Neuron (in vitro differentiated cells): ENCODE measurements at regions not wholly inside any gene's neighbourhood (a gene's known extent, or its start where the extent isn't known, plus 50 kb on each side); places are given as distances from the start of the nearest gene placed in this dataset.
"Not testable (repeated sequence)": the region's sequence is repeated elsewhere in the genome, so short reads cannot be mapped to it uniquely, and the experiment has no call there.

Experiments used
- H2AFZ ChIP-seq: one replicate; pipeline ENCODE4 v1.6.1; 2013; ENCODE audit warnings: low read depth, mild to moderate bottlenecking, inconsistent platforms, low read length, moderate library complexity
- H3K27me3 ChIP-seq: one replicate; pipeline ENCODE4 v1.6.1; 2013; ENCODE audit warnings: low read length; ENCODE audit not compliant: insufficient read depth
- H3K36me3 ChIP-seq: one replicate; pipeline ENCODE4 v1.6.1; 2013; ENCODE audit warnings: low read length; ENCODE audit not compliant: insufficient read depth
- H3K4me1 ChIP-seq: one replicate; pipeline ENCODE4 v1.6.1; 2013; ENCODE audit warnings: low read length; ENCODE audit not compliant: insufficient read depth
- H3K4me3 ChIP-seq: 2 replicates; pipeline ENCODE4 v1.5.1; 2013; ENCODE audit warnings: mild to moderate bottlenecking, low read length, moderate library complexity
- H3K9me3 ChIP-seq: one replicate; pipeline ENCODE4 v1.6.1; 2013; ENCODE audit warnings: low read length

- Histone ChIP-seq H3K9me3 (no peaks in the 10 kb centered on the region), H3K4me3 (no peak overlapping the region), H3K4me1 (no peaks in the 10 kb centered on the region), H3K36me3 (no peaks in the 10 kb centered on the region), H3K27me3 (no peaks in the 10 kb centered on the region), H2AFZ (no peak overlapping the region)
These were observed 98.2 kb downstream of the TAF11L14 start for GRCh38 chr5:17732351-17732923.

- Histone ChIP-seq H2AFZ (no peak overlapping the region), H3K9me3 (no peaks in the 10 kb centered on the region), H3K4me1 (no peaks in the 10 kb centered on the region), H3K36me3 (no peaks in the 10 kb centered on the region), H3K27me3 (no peaks in the 10 kb centered on the region), H3K4me3 (no peak overlapping the region)
These were observed 99.8 kb downstream of the TAF11L14 start for GRCh38 chr5:17734011-17734410.

GRCh38 chr5:17735761-17736160, 101.5 kb downstream of the TAF11L14 start:
- no peaks in the 10 kb centered on the region for H3K9me3 ChIP-seq
- H3K27me3 ChIP-seq, result no peaks in the 10 kb centered on the region
- no peaks in the 10 kb centered on the region for H3K36me3 ChIP-seq
- no peaks in the 10 kb centered on the region for H3K4me1 ChIP-seq
- H3K4me3 ChIP-seq, result no peak overlapping the region
- H2AFZ ChIP-seq, result no peak overlapping the region

GRCh38 chr5:17737092-17737491, 102.8 kb downstream of the TAF11L14 start:
- Histone ChIP-seq H3K9me3 (no peaks in the 10 kb centered on the region), H2AFZ (no peak overlapping the region), H3K4me1 (no peaks in the 10 kb centered on the region), H3K36me3 (no peaks in the 10 kb centered on the region), H3K4me3 (no peak overlapping the region), H3K27me3 (no peaks in the 10 kb centered on the region)

- Histone ChIP-seq H3K36me3 (no peaks in the 10 kb centered on the region), H3K4me3 (no peak overlapping the region), H3K4me1 (no peaks in the 10 kb centered on the region), H3K9me3 (no peaks in the 10 kb centered on the region), H3K27me3 (no peaks in the 10 kb centered on the region), H2AFZ (no peak overlapping the region)
These were observed 104.2 kb downstream of the TAF11L14 start for GRCh38 chr5:17738446-17738845.

GRCh38 chr5:17743580-17744435, 109.5 kb downstream of the TAF11L14 start:
- Histone ChIP-seq H3K4me1 (peaks cover 3% of the 10 kb centered on the region), H3K27me3 (no peaks in the 10 kb centered on the region), H3K4me3 (no peak overlapping the region), H3K36me3 (no peaks in the 10 kb centered on the region), H2AFZ (no peak overlapping the region), H3K9me3 (no peaks in the 10 kb centered on the region)

GRCh38 chr5:17748201-17748600, 113.9 kb downstream of the TAF11L14 start:
- H3K4me3 ChIP-seq, result no peak overlapping the region
- no peaks in the 10 kb centered on the region for H3K9me3 ChIP-seq
- peaks cover 3% of the 10 kb centered on the region for H3K4me1 ChIP-seq
- H3K36me3 ChIP-seq, result no peaks in the 10 kb centered on the region
- H3K27me3 ChIP-seq, result no peaks in the 10 kb centered on the region
- H2AFZ ChIP-seq, result no peak overlapping the region

GRCh38 chr5:17748941-17749340, 114.7 kb downstream of the TAF11L14 start:
- Histone ChIP-seq H3K36me3 (no peaks in the 10 kb centered on the region), H3K4me3 (no peak overlapping the region), H3K27me3 (no peaks in the 10 kb centered on the region), H2AFZ (no peak overlapping the region), H3K4me1 (peaks cover 3% of the 10 kb centered on the region), H3K9me3 (no peaks in the 10 kb centered on the region)

- not testable (repeated sequence) for H3K4me3 ChIP-seq, H3K27me3 ChIP-seq, H3K9me3 ChIP-seq, H2AFZ ChIP-seq, H3K36me3 ChIP-seq, H3K4me1 ChIP-seq
These were observed 121.1 kb downstream of the TAF11L14 start for GRCh38 chr5:17755406-17755805.

- H3K9me3 ChIP-seq, result no peaks in the 10 kb centered on the region
- no peaks in the 10 kb centered on the region for H3K27me3 ChIP-seq
- H3K4me1 ChIP-seq, result no peaks in the 10 kb centered on the region
- no peaks in the 10 kb centered on the region for H3K36me3 ChIP-seq
- no peak overlapping the region for H3K4me3 ChIP-seq
- H2AFZ ChIP-seq, result no peak overlapping the region
These were observed 127.1 kb downstream of the TAF11L14 start for GRCh38 chr5:17761326-17761725.

- no peaks in the 10 kb centered on the region for H3K4me1 ChIP-seq
- no peaks in the 10 kb centered on the region for H3K36me3 ChIP-seq
- H3K27me3 ChIP-seq, result no peaks in the 10 kb centered on the region
- no peak overlapping the region for H3K4me3 ChIP-seq
- H2AFZ ChIP-seq, result no peak overlapping the region
- H3K9me3 ChIP-seq, result no peaks in the 10 kb centered on the region
These were observed 129.0 kb downstream of the TAF11L14 start for GRCh38 chr5:17763301-17763700.

GRCh38 chr5:17766031-17766430, 131.8 kb downstream of the TAF11L14 start:
- peaks cover 4% of the 10 kb centered on the region for H3K4me1 ChIP-seq
- no peaks in the 10 kb centered on the region for H3K27me3 ChIP-seq

GRCh38 chr5:17769277-17769676, 135.0 kb downstream of the TAF11L14 start:
- Histone ChIP-seq H3K4me3 (no peak overlapping the region), H3K4me1 (peaks cover 4% of the 10 kb centered on the region), H2AFZ (no peak overlapping the region), H3K9me3 (no peaks in the 10 kb centered on the region), H3K36me3 (no peaks in the 10 kb centered on the region), H3K27me3 (no peaks in the 10 kb centered on the region)

More at GRCh38 chr5:17766031-17766430, 131.8 kb downstream of the TAF11L14 start:
- no peak overlapping the region for H2AFZ ChIP-seq
- H3K36me3 ChIP-seq, result no peaks in the 10 kb centered on the region
- no peaks in the 10 kb centered on the region for H3K9me3 ChIP-seq
- H3K4me3 ChIP-seq, result no peak overlapping the region
